HG02642 (cell line): ENCODE measurements at regions not wholly inside any gene's neighbourhood (a gene's known extent, or its start where the extent isn't known, plus 50 kb on each side); places are given as distances from the start of the nearest gene placed in this dataset.
"Not testable (repeated sequence)": the region's sequence is repeated elsewhere in the genome, so short reads cannot be mapped to it uniquely, and the experiment has no call there.

Experiments
- ATAC-seq: cut with Tn5 transposase; IDR thresholded peaks from one replicate; pipeline ENCODE4 v1.9.1; 2021; ENCODE audit warnings: mild to moderate bottlenecking; ENCODE audit not compliant: unreplicated experiment, poor library complexity

DNA sequence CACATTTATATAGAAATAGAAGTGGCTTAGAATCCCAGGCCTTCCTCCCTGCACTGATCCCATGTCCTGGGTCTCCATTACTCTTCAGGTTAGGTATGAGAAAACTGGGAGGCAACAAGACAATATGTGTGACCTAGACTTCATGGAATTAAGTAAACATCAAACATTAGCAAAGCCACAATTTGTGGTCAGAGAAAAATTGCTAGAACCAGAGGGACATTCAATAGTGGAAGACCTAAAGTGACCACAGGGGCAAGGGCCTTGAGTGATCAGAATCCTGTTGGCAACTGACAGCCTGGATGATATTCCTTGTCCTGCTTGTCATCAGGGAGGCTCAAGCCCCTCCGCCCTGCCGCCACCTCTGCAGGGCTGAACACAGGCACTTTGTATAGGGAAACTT lies 322.8 kb upstream of the CTNNB1 start:
- ATAC-seq, result no peak

DNA sequence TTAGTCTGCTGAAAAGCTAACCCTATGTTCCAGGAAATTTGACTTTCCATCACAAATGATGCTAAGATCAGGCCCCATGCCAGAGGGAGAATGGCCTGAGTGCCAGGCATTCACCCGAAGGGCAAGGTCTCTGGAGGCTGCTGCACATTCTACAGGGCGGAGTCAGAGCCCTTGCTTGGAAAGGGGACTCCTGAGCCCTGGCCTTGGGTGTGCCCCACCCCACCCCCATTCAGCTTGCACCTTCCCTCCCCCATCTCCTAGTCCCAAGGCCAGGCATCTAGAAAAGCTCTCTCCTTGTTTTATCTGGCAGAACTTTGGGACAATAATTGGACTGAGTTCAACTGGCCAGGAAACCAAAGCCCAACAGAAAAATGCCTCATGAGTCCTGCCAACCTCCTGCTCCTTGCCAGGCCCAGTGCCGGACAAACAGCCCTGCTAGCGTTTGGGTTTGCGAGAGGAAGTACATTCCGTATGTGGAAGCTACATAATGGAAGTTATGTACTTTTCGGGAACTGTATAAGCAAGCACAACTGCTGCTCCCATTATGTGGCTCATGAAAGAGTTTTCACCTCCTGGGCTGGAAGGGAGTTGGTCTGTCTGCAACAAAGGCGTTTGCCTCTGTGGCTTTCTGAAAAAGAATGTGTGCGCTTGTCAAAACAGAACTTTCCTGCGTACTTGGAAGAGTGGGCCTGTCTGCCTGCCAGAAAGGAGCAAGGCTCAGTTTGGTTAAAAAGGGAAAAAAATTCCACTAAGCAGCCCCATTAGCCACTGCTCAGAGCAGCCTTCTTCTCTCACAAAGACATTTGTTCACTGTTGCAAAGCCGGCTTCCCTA lies 321.5 kb upstream of the CTNNB1 start:
- no peak for ATAC-seq

- no peak for ATAC-seq
Measured at GRCh38 chr3:40878464-40878905, 320.8 kb upstream of the CTNNB1 start.

GRCh38 chr3:40885430-40885829 lies 313.9 kb upstream of the CTNNB1 start:
- ATAC-seq, result no peak

DNA sequence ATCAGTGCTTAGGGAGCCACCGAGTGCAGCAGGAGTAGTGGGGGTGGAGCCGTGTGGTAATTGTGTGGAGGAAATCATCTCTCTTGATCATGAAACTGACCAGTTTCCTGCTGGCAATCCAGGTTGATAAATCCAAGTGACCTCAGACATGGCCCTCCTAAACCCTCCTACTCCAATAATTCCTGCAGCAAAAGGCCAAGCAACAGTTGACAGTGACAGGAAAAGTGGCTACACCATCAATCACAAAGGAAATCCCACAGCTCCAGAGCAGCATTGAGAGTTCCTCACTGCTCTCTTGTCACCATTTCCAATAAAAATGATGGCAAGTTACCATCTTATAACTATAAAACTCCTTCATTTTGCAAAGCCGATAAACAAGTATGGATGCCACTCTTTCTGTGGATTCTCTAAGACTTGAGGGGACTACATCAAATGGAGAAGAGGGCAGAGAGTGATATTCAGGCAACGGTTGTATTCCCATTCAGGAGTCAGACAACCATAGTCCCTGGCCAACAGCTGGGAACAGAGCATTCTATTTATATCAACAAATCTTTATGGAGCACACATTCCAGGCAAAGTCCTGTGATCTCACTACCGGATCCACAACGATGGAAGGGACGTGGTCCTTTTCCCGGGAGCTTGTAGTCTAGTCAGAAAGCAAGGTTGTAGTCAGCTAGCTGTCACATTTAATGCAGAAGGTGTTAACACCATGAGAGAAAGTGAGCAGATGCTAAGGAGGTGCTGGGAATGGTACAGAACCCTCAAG lies 312.5 kb upstream of the CTNNB1 start:
- no peak for ATAC-seq

DNA sequence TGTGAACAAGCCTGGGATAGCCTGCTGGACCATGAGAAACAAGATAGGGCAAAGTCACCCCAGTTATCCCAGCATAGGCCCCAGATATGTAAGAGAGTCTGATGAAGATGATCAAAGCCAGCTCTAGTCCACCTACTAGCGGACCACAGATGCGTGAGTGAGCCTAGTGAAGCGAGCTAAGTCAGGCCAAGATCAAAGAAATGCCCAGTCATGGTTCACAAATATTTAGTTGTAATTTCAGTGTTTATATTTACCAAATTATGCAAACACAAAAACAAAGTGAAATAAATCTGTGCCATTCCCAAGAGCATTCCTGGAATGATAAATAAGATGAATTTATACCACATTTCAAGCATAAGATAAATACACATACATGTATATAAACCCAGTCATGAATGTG lies 308.1 kb upstream of the CTNNB1 start:
- no peak for ATAC-seq

DNA sequence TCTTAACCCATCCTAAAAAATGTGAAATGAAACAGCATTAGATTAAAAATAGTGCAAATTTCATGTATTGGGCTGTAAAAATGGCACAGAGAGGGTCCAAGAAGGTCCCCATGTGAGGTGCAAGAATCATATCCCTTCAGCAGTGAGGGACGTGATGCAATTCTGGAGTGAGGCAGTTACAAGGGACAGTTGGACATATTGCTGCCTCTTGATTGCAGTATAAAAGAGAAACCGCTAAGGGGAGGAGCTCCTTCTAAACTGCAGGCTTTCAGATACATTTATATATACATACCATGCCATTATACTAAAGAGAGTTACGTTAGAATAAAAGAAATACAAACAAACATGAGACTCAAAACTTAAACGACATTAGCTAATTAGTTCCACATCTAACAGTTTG lies 304.2 kb upstream of the CTNNB1 start:
- ATAC-seq, result no peak

DNA sequence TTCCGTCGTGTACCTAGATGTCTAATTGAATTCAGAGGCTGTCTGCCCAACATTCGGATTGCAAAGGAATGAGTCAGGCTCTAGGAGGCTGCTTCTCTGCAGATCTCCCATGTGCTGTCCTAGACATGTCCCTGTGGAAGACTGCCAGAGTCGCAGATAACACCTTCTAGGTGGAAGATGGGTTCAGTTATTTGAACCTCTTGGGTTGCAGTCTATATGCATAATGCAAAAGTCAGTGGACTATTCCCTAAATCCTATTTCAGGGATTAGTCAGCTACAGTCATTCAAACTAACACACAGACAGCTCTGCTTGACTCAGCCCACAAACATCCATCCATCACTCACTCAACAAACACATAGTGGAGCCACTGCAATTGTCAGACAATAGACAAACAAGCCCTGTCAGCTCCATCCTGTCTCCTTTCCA lies 300.0 kb upstream of the CTNNB1 start:
- no peak for ATAC-seq

GRCh38 chr3:40901298-40901697 lies 298.0 kb upstream of the CTNNB1 start:
- no peak for ATAC-seq

- ATAC-seq, result no peak
Measured at GRCh38 chr3:40901796-40902195, 297.5 kb upstream of the CTNNB1 start.

DNA sequence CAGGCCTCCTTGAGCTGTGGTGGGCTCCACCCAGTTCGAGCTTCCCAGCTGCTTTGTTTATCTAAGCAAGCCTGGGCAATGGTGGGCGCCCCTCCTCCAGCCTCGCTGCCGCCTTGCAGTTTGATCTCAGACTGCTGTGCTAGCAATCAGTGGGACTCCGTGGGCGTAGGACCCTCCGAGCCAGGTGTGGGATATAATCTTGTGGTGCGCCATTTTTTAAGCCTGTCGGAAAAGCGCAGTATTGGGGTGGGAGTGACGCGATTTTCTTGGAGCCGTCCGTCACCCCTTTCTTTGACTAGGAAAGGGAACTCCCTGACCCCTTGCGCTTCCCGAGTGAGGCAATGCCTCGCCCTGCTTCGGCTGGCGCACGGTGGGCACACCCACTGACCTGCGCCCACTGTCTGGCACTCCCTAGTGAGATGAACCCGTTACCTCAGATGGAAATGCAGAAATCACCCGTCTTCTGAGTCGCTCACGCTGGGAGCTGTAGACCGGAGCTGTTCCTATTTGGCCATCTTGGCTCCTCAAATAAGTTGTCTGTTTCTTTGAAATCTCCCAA lies 291.3 kb upstream of the CTNNB1 start:
- not testable (repeated sequence) for ATAC-seq

DNA sequence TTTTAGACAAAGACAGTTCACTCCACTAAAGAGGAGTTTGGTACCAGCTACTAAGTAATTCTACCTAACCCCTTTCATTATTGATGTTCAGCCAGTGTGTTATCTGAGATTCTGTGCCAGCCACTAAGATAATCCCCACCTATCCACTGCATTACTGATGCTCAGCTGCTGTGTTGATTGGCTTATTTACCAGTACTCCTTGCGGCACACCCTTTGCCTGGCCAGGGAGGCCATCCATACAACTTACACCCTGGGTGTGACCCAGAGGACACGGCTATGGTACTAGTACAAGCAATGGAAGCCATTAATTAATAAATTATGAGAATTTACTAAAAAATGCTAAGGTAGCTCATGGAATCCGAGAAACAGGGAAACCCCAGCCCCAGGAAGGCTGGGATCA lies 290.7 kb upstream of the CTNNB1 start:
- ATAC-seq, result no peak

GRCh38 chr3:40911264-40911663 lies 288.0 kb upstream of the CTNNB1 start:
- no peak for ATAC-seq

GRCh38 chr3:40911928-40912327 lies 287.4 kb upstream of the CTNNB1 start:
- no peak for ATAC-seq

DNA sequence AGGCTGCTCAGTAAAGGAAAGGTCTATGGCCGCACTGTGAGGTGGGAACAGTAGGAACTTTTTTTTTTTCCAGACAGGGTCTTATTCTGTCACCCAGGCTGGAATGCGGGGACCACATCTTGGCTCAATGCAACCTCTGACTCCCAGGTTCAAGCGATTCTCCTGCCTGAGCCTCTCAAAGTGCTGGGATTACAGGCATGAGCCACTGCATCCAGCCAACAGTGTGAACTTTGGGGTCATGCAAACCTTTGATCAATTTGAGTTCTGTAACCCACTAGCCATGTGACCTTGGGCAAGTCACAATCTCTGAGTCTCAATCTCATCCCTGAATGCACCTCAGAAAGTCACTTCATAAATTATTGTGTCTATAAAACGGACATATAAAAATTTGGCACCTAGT lies 286.8 kb upstream of the CTNNB1 start:
- no peak for ATAC-seq

GRCh38 chr3:40913192-40913591 lies 286.1 kb upstream of the CTNNB1 start:
- no peak for ATAC-seq

DNA sequence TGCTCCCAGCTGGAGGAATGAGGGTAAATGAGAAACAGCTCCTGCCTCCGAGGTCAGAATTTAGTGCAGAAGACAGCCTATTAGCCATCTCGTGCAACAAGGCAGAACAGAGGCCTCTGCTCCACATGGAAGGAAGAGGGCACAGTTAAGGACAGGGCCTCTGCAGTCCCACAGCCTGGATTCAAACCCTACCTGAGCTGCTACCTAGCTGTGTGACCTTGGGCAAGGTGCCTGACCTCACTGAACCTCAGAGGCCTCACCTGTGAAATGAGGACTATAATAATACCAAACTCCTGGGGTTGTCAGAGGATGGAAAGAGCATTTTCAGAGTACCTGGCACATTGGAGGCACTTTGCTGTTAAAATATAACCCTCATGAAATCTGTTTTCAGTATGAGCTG lies 285.7 kb upstream of the CTNNB1 start:
- no peak for ATAC-seq

- no peak for ATAC-seq
Measured at GRCh38 chr3:40914475-40914874, 284.8 kb upstream of the CTNNB1 start.

- ATAC-seq, result no peak
Measured at GRCh38 chr3:40915346-40915865, 283.9 kb upstream of the CTNNB1 start.

GRCh38 chr3:40920041-40920440 lies 279.3 kb upstream of the CTNNB1 start:
- ATAC-seq, result no peak

DNA sequence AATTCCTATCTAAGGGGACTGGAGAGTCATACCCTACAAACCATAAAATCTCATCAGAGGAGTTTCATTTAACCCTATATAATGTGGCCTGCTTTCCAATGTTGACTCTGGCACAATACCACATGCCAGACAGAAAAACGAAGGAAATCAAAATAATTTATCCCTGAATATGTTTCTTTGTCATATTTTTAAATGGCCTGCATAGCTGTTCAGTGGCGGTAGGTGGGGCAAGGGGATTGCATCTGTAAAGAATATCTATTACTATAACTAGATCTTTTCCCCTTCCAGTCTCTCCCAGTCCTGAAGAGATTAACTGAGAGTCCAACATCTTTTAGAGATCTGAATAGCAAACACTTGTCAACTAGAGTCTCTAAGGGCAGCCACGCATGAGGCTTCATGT lies 278.1 kb upstream of the CTNNB1 start:
- no peak for ATAC-seq
